ENCODE measurements at regions not wholly inside any gene's neighbourhood (a gene's known extent, or its start where the extent isn't known, plus 50 kb on each side); places are given as distances from the start of the nearest gene placed in this dataset.

DNA sequence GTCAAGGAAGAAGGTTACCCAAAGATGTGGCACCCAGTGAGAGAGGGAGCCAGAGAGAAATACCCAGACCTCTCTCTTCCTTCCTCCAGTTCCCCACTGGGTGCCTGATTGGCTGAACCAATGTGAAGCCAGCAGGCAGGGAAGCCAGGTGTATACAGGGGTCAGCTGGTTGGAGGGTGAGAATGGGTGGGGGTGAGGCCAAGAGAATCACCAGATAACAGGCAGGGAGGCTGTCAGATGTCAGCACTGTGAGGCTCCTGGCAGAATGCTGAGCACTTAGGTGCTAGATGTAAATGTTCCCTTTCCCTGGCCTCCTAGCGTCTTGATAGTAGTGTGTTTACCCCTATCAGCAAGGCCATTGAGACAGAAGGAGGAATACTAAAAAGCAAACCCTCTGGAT lies 104.0 kb upstream of the MGAT5 start:
- Mint-ChIP-seq H3K27ac (peak overlapping the region; percentile 76), H3K4me3 (no peak overlapping the region), H3K27me3 (no peaks in the 10 kb centered on the region), H3K4me1 (peaks cover 87% of the 10 kb centered on the region), H3K36me3 (ENCODE audit: low read depth) (peaks cover 33% of the 10 kb centered on the region), H3K9me3 (no peaks in the 10 kb centered on the region)
- DNase-seq (no peak), ATAC-seq (ENCODE audit: low read depth) (no peak)
- intact Hi-C loops (cut with micrococcal nuclease) = loop anchor here (5.0 kb wide), 2 partner anchors 57 to 198 kb away; no protein-coding TSS in a partner anchor
- ChIA-PET POLR2A (interaction anchor here (0.8 to 1.6 kb wide), 2 partner anchors 9 to 26 kb away, joined by 3 read pairs; no protein-coding TSS in a partner anchor), CTCF (interaction anchor here (1.1 to 1.7 kb wide), 2 partner anchors 27 to 32 kb away, joined by 4 to 9 read pairs; no protein-coding TSS in a partner anchor)
- TF ChIP-seq, protein P1, sequence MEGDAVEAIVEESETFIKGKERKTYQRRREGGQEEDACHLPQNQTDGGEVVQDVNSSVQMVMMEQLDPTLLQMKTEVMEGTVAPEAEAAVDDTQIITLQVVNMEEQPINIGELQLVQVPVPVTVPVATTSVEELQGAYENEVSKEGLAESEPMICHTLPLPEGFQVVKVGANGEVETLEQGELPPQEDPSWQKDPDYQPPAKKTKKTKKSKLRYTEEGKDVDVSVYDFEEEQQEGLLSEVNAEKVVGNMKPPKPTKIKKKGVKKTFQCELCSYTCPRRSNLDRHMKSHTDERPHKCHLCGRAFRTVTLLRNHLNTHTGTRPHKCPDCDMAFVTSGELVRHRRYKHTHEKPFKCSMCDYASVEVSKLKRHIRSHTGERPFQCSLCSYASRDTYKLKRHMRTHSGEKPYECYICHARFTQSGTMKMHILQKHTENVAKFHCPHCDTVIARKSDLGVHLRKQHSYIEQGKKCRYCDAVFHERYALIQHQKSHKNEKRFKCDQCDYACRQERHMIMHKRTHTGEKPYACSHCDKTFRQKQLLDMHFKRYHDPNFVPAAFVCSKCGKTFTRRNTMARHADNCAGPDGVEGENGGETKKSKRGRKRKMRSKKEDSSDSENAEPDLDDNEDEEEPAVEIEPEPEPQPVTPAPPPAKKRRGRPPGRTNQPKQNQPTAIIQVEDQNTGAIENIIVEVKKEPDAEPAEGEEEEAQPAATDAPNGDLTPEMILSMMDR (IDR thresholded peaks at IDR 0.05) = no peak

DNA sequence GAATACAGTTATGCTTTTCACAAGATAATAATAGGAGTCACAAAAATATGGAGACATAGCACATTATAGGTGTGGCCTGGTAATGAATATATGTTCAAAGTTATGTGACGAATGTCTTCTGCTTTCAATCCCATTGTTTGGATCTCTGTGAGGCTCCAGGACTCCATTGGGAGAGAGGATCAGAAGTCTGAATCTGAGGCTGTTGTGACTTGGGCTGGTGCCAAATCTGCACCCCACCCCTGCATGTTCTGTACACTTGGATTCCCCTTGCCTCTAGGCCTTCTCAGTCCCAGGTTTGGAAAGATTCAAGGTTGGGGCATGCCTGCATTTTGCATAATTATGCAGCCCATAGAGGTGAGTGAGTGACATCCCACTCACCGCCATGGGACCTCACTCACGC lies 103.1 kb upstream of the MGAT5 start:
- TF ChIP-seq, protein P1 (IDR thresholded peaks at IDR 0.05) = no peak
- Mint-ChIP-seq H3K9me3 (no peaks in the 10 kb centered on the region), H3K4me1 (peaks cover 88% of the 10 kb centered on the region), H3K36me3 (ENCODE audit: low read depth) (peaks cover 34% of the 10 kb centered on the region), H3K27me3 (no peaks in the 10 kb centered on the region), H3K4me3 (no peak overlapping the region), H3K27ac (peak overlapping the region; percentile 69)
- DNase-seq (no peak), ATAC-seq (ENCODE audit: low read depth) (peak; percentile 15)
- intact Hi-C loops (cut with micrococcal nuclease) = loop anchor here (5.0 kb wide), 2 partner anchors 57 to 198 kb away; no protein-coding TSS in a partner anchor
- ChIA-PET POLR2A (no interaction called here), CTCF (no interaction called here)

DNA sequence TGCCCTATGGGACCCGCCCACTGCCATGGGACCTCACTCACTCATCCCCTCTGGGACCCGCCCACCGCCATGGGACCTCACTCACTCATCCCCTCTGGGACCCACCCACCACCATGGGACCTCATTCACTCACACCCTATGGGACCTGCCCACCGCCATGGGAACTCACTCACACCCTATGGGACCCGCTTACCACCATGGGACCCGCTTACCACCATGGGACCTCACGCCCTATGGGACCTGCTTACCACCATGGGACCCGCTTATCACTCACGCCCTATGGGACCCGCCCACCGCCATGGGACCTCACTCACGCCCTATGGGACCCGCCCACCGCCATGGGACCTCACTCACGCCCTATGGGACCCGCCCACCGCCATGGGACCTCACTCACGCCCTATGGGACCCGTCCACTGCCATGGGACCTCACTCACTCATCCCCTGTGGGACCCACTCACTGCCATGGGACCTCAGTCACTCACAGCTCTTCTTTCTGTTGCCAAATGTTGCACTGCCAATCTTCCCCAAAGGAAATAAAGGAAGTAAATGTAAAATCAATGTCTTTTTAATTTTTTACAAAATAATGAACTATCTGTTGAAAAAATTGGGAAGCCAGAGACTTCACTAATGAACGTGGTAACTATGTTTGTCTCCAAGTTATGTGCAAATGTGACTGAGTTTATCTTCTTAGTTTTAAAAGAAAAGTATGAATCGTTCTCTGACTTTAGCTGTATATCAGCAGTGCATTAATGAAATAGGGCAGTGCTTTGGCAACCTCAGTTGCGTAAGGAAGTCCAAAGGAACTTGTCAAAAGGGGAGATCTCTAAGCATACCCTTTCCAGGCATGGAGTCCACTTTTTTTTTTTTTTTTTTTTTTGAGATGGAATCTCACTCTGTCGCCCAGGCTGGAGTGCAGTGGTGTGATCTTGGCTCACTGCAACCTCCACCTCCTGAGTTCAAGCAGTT lies 101.5 kb upstream of the MGAT5 start:
- peak overlapping the region; percentile 79 for H3K27ac Mint-ChIP-seq
- DNase-seq (peak; percentile 36), ATAC-seq (ENCODE audit: low read depth) (peak; percentile 46)
- intact Hi-C loops (cut with micrococcal nuclease) = loop anchor here (5.0 kb wide), 2 partner anchors 55 to 200 kb away; no protein-coding TSS in a partner anchor
- H3K4me3 Mint-ChIP-seq = no peak overlapping the region
- no peaks in the 10 kb centered on the region for H3K9me3 Mint-ChIP-seq
- peaks cover 87% of the 10 kb centered on the region for H3K4me1 Mint-ChIP-seq
- TF ChIP-seq, protein P1 (IDR thresholded peaks at IDR 0.05) = no peak
- ChIA-PET POLR2A (interaction anchor here (0.7 kb wide), 2 partner anchors 10 to 20 kb away, joined by 5 to 8 read pairs; no protein-coding TSS in a partner anchor), CTCF (no interaction called here)
- no peaks in the 10 kb centered on the region for H3K27me3 Mint-ChIP-seq
- H3K36me3 Mint-ChIP-seq (ENCODE audit: low read depth) = peaks cover 37% of the 10 kb centered on the region

DNA sequence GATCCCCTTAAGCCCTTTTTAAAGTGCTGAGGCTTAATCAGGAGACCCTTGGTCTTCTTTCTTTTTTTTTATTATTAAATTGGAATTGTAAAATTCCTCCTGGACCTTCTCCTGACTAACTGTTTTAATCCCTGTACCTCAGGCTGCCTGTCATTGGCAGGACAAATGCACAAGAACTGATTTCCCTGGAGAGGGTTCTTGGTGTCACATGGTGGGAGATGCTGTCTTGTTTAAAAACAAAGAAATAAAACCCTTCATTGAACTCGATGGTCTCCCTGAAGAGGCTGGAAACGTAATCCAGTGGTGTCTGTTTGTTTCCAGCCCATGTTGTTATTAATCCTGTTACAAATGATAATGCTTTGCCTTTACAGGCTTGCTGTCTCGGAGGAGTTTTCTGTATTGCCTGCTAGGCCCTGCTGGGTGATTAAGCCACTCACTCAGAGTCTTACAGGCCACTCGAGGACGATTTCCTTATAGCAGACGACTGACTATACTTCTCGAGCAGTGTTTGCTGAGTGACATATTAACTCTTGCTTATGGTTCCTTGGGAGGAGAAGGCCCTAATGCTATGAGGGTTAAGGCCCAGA lies 100.5 kb upstream of the MGAT5 start:
- DNase-seq (no peak), ATAC-seq (ENCODE audit: low read depth) (no peak)
- Mint-ChIP-seq H3K27ac (peak overlapping the region; percentile 53), H3K9me3 (no peaks in the 10 kb centered on the region), H3K4me3 (no peak overlapping the region), H3K36me3 (ENCODE audit: low read depth) (peaks cover 32% of the 10 kb centered on the region), H3K4me1 (peaks cover 85% of the 10 kb centered on the region), H3K27me3 (no peaks in the 10 kb centered on the region)
- CTCF ChIA-PET = no interaction called here
- POLR2A ChIA-PET = interaction anchor here (0.7 kb wide), 1 partner anchor 19 kb away, joined by 5 read pairs; no protein-coding TSS in a partner anchor
- TF ChIP-seq, protein P1 (IDR thresholded peaks at IDR 0.05) = no peak
- intact Hi-C loops (cut with micrococcal nuclease) = loop anchor here (5.0 kb wide), 2 partner anchors 54 to 201 kb away; no protein-coding TSS in a partner anchor

Data from activated B cell treated with CpG ODN at 0.5 μM for 24 hours (primary cell).